Activated T-helper 1 cell treated with Interleukin-2 at 50 U/mL for 16 hours (primary cell): ENCODE measurements at regions not wholly inside any gene's neighbourhood (a gene's known extent, or its start where the extent isn't known, plus 50 kb on each side); places are given as distances from the start of the nearest gene placed in this dataset.

Experiments
- DNase-seq: peaks from one replicate; pipeline ENCODE4 v3.0.0-alpha.2; 2020; ENCODE audit warnings: low read depth

DNA sequence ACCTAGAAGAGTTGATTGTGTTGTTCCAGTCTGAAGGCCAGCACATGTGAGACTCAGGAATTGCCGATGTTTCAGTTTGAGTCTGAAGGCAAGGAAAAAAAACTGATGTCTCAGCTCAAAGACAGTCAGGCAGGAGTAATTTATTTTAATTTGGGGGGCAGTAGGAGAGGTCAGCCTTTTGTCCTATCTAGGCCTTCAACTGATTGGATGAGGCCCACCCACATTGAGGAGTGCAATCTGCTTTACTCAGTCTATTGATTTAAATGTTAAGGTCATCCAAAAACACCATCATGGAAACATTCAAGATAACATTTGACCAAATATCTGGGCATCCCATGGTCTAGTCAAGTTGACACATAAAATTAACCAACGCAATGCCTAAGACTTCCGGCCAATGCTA, 288.9 kb downstream of the CDK5RAP2 start:
- no peak for DNase-seq

DNA sequence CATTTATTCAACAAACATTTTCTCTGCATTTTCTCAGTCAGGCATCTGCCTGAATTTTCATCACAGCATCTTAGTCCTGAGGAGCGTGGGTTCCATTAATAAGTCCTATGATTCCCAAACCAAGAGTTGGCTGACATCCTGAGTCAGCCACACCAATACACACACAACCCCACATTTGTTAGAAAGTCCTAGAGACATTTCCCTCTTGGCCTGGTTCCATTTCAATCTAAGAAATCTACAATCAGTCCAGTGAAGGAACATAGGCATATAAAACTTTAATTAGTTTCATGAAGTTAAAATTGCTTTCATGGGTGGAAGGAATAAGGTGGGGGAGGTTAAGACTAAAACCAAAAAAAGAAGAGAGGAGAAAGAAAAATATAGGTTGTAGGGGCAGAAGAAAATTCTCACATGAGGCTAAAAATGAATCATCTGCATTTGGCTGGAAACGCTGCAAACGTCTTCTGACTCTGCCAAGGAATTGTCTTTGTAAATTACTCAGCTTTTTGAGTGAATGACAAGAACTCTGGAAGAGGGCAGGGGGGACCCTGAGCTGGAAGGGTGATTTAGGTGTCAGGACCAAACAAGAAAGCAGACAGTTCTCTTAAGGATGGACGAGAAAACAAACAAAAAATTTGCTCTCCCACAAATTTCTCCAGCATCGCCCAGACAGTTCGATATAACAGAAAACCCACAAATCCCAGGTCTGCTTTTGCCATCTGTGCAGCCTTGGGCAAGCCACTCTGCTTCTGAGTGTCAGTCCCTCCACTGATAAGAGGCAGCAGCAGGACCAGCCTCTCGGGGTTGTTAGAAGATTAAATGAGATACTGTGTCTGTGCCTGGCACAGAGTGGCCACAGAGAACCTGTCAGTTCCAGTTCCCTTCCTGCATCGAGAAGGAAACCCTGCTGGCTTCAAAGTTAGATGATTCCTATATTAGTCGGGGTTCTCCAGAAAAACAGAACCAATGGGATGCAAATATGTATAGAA, 289.7 kb downstream of the CDK5RAP2 start:
- DNase-seq = no peak

DNA sequence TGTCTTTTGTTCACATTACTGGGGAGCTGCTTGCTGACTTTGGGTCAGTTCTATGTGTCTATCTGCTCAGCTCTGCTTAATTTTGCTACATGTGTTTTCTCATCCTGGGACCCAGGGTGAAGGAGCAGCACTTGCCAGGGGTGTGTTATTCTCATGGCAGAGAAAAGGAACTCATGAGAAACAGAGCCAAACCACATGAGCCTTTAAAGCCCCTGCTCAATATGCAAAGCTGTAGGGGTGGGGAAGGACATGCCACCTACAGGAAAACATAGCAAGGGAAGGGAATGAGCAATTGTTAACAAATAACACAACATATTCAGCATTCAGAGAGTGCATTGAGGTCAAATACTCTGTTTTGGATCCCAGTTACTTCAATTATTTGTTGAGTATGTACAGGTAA, 290.9 kb downstream of the CDK5RAP2 start:
- DNase-seq = no peak

DNA sequence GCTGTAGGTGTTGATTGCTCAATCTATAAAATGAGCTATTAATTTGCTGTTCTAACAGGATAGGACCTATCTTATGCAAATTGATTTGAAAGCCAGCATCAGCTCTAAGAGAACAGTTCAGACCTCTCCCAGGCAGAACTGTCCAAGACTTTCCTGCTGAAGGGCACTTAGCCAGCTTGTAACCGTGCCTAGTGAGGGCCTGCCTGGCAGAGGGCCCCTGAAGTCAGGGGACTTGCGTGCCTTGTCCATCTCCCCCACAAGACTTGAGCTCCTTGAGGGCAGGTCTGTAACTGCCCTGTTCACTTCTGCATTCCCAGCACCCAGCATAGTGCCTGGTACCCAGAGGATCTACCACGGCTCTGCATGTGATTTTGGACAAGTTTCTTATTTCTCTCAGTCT, 293.4 kb downstream of the CDK5RAP2 start:
- no peak for DNase-seq

DNA sequence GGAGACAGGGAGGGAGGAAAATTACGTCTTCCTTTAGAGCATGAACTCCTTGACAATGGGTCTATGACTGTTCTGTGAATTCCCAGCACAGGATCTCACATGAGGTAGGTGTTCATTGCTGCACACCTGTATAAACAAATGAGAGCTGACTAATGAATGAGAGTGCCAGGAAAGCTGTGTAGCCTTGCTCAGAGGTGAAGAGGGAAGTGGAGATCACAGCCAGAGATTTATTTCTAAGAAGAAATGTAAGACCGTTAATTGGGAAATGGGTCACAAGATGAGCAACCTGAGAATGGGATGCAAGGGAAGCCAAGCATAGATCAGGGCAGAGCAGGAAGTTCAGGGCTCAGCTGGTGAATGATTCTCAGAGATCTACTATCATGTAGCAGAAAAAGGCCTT, 295.1 kb downstream of the CDK5RAP2 start:
- DNase-seq = no peak

DNA sequence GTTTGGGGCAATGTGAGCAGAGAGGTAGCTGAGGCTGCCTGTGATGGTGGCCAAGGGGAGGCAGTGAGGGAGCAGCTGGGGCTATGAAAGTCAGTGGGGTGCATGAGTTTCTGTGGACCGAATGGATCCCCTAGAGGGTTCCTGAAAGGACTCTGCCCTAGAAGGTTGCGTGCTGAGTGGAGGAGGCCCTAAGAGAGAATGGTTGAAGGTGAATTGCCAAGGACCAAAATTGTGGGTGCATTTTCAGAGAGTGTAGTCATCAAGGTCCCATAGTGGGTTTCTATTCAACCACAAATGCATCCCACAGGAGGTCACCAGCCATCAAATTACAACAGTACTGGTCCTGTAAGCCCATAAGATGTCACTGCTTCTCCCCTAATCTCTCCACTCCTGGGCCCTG, 298.3 kb downstream of the CDK5RAP2 start:
- no peak for DNase-seq

DNA sequence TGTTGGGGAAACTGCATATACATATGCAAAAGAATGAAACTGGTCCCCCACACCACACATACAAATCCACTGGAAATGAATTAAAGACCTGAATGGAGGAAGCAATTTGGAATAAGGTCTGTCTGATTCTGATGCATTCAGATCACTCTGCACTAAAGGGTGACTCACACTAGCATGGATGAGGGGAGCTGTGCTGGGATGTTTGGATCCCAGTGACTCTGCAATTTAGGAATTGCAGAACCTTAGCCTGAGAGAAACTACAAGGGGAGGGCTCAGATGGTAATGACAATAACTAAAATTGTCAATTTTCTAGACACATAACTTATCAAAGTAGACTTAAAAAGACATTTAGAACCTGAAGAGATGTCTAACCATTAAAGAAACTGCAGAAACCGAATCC, 312.0 kb downstream of the CDK5RAP2 start:
- DNase-seq = no peak

DNA sequence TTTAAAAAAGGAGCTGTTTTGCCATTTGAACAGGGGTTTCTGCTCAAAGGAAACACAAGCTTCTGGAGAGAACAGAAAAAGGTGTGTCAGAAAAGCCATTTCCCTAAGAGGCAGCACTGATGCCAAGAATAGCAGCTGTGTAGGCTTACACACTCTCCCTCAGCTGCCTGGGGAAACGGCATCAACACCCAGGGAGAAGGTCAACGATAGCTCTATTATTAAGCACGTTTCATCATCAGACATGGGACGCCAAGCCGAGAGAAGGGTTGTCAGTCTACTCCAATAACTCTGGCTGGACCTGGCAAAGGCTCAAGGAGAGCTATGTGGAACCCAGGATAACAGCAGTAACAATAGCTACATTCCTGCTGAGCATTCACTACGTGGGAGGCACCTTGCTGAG, 314.2 kb downstream of the CDK5RAP2 start:
- DNase-seq = no peak

DNA sequence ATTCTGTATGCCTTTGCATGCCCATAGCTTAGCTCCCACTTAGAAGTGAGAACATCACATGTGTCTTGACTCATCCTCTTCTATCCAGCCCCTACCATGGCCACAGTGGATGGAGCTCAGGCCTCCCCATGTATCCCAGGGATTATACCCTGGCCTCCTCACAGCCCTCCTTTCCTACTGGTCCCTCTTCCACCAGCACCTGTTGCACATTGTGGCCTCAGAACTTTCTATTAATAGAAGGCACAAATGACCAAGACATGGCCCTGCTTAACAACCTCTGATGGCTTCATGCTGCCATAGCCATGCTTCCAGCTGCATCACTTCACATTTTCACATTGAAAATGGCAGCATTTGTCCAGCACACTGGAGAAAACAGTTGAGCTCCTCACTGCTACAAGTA, 315.4 kb downstream of the CDK5RAP2 start:
- DNase-seq = no peak

DNA sequence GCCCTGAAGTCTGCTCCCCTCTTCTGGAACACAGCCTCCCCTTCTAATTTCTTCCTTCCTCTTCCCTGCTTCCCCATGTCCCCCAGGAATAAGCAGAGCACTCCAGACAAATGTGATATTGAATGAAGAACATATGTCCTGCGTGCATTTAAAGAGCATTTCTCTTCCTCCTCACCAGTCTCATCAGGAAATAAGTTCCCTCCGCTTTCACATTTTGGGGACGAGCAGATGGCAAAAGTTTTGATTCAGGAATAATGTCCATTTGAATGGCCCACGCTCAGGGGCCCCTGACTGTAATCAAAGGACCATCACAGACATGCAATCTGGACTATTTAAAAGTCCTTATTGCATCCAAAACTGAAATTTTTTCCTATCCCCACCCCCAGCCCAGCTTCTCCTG, 316.1 kb downstream of the CDK5RAP2 start:
- DNase-seq = no peak

DNA sequence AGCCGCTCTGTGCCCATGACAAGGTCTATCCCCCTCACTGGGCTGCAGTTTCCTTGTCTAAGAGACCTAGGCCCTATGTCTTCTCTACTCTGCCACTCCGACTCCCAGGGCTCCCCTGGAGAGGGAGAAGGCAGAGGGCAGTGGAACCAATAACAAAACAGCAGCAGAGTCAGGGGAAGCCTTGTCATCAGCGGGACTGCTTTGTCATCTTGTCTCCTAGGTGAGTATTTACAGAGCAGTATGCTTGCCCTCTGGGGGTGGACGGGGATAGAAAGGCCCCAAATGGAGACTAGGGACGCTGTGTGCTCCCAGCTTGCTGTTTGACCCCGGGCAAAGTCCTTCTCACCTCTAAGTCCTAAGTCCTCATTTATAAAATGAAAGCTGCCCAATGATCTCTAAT, 318.5 kb downstream of the CDK5RAP2 start:
- no peak for DNase-seq

DNA sequence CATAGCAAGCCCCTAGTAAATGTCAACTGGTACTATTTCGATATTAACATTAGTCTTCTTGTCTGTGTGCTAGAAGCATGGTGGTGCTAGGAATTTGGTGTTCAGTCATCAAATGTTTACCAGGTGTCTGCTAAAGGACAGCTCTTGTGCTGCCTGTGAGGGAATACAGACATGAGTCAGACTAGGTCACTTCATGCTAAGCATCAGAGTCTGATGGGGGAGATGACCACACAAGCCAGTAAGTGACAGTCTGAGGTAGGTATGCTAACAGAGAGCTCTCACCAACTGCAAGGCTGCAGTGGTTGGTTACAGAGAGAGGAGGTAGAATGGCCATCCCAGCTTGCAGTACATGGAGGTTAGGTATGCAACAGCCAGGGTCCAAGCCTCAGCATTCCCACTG, 320.9 kb downstream of the CDK5RAP2 start:
- no peak for DNase-seq

DNA sequence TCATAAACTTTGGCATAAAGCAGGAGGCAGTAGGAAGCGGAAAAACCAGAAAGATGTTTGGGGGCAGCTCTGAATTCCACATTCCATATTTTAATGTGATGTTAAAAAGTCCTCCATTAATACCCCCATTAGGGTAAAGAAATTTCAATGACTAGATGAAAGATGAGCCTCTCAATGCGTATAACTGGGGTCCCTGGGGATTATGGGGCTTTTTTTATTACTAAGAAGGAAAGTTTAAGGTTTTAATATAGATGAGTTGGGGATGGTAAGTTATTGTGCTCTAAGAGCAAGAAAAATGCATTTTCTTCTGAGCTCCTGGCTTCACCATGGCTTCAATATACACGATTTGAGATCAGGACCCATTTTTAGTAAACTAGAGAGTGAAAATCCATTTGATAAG, 321.9 kb downstream of the CDK5RAP2 start:
- no peak for DNase-seq

DNA sequence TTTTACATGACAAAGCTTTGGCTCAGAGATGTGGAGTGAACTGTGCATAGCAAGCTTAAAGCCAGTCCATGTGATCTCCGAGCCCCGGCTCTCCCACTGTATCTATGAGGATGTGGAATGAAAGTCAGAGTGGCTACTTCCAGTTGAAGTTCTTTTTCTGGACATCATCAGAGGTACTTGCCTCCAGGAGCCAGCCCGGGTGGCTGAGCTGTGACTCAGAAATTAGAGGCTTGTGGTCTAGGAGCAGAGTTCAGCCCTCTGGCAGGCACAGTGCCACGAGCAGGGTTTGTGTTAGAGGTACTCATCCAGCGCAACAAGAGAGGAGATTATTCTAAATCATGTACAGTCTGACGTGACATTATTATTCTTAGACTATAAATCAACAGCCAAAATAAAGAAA, 322.5 kb downstream of the CDK5RAP2 start:
- DNase-seq = no peak

DNA sequence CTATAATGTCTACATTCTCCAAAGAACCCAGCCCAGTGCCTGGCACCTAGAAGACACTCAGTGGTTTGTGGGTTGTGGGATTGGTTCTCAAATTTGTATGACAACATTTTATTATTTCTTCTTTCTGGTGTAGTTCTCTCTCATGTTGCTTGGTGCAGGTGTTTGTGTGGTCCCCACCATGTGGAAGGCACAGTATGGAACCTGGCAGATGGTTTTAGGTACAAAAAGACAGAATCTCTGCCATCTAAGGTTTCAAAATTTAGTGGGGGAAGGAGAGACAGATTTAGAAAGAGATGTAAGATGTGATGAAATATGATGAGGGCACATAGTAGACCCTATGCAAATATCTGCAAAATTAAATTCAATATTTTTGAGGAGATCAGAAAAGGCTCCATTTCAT, 323.8 kb downstream of the CDK5RAP2 start:
- no peak for DNase-seq

DNA sequence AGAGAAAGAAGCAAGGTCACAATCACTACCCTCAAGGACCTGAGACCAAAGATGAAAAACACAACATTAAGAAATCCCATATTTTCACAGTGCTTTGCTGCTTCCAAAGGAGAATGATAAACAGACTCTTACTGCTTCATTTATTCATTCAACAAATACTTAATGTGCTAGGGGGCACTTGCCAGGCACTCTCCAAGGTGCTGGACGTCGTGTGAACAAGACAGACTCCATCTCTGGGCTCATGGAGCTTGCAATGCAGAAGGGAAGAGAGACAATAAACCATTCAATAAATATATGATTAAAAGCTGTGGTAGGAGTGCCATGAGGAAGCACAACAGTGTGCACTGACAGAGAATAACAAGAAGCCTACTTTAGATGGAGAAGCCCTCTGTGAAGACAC, 327.7 kb downstream of the CDK5RAP2 start:
- no peak for DNase-seq

DNA sequence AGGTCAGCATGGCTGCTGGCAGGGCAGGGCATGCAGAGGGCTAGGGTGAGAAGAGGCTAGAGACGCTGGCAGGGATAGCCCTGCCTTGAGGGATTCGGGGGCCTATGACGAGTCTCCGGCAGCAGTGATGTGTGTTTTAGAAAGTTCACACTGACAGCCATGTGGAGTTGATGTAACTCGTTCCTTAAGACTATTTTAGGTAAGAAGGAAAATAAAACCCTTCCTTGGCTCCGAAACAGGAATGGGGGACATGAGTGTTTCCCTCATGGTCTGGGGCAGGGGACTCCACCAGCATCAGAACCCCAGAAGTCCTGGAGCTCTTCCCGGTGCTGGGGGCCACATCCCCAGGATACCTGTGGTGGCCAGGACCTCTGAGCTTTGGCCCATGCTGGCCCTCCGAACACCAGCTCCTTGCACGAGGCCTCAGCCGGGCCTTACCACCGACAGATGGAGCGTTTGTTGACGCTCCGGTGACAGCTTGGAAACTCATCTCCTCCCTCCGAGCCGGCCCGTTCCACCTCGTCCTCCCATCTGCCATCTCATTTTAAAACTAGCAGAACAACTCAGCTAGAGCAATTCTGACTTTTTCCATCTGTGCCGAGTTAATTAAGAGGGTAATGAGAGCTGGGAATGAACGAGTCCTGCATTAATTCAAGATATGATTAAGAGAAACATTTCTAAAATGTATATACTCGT, 337.7 kb downstream of the CDK5RAP2 start:
- DNase-seq = no peak

DNA sequence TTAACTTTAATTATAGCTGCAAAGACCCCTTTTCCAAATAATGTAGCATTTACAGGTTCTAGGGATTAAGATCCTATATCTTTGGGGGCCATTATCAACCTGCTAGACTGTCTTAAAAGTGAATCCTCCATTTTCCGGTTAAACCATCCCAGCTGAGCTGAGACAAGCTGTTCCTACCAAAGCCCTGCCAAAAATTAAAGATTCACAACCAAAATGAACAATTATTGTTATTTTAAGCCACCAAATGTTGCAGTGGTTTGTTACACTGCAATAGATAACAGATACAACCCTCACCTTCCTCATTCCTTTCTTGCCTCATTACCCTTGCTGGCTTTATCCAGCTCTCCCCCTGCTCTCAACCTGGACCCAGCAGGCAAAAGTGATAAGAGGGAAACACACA, 343.4 kb downstream of the CDK5RAP2 start:
- no peak for DNase-seq

DNA sequence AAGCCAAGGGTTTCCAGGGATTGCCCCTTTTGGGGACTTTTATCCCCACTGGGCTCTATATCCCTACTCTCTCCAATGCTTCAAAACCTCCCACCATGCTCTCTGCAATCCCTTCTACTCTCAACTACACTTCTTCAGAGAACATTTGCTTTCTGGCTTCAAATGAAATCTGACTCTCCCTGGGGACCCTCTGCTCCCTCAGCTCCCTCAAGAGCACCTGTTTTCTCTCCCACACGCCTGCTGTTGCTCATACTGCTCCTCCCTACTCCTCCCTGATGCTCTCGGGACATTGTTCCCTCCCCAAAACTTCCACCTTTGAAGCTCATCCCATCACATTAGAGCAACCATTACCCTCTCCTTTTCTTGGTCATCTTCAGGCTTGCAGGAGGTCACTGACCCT, 344.9 kb downstream of the CDK5RAP2 start:
- no peak for DNase-seq

DNA sequence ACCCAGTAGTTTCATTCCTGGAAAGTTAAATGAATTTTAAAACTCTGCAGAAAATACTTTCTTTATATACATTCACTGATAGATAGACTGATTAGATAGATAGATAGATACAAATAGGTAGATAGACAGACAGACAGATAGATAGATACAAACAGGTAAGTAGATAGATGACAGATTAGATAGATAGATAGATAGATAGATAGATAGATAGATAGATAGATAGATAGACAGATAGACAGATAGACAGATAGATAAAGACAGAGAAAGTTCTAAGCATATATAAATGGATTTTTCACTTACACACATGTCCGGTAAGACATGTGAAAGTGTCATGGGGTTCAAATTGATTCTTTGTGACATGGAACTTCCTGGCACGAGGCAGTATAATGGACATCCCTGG, 349.7 kb downstream of the CDK5RAP2 start:
- no peak for DNase-seq

DNA sequence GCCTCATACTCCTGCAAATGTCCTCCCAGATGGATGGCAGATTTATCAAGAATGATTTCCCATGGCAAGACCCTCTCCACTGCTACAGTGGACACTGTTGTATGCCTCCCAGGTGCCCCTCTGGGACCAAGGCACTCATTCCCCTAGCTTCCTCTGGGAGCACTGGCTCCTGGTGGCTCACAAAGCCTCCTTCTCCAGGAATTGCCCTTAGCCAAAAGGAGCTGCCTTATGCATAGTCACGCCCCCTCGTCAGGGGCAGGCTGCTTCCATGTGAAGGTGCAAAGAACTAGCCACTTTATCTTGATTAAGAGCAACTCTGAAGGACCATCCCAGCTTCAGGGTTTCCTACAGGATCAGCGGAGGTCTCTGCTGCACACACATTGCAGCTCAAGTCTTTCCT, 358.1 kb downstream of the CDK5RAP2 start:
- no peak for DNase-seq

DNA sequence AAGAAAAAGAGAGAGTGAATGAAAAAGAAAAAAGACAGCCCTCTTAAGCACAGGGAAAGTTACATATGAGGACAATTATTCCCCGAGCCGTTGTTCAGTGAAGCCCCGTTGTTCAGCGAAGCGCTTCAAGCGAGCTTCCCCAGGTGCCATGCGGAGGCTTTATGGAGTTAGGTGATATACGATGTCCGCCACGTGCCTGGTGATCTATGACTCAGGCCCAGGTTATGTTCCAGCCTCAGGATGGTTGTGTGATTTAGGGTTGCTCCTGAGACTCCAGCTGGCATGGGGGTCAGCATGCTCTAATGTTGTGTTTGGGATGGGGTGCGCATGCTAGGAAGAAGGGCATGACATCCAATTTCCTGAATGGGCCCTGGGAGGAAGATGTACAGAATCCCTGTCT, 365.6 kb downstream of the CDK5RAP2 start:
- no peak for DNase-seq

DNA sequence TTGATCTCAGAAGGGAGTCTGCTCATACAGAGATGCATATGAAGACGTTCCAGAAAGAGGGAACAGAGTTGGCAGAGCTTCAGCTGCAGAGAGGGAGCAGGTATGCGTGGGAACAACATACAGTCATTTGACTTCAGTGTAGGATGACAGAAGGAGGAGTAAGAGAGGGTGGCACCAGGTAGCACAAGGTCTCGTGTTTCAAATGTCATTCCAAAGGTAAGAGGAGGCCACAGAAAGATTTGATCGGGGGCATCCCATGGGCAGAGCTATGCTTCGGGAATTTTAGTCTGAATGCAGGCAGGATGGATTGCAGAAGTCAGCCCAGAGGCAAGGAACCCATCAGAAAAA, 367.1 kb downstream of the CDK5RAP2 start:
- DNase-seq = no peak
